IPS DF 6.9 (cell line): ENCODE measurements at regions not wholly inside any gene's neighbourhood (a gene's known extent, or its start where the extent isn't known, plus 50 kb on each side); places are given as distances from the start of the nearest gene placed in this dataset.
"Not testable (repeated sequence)": the region's sequence is repeated elsewhere in the genome, so short reads cannot be mapped to it uniquely, and the experiment has no call there.

Source experiments
- DNase-seq: peaks from one replicate; pipeline ENCODE4 v3.0.0-alpha.2; 2013; ENCODE audit warnings: low read depth, low spot score
- H3K27ac ChIP-seq: one replicate; pipeline ENCODE4 v1.5.1; 2013; ENCODE audit warnings: low read length, control low read depth
- H3K27me3 ChIP-seq: 2 replicates; pipeline ENCODE4 v1.6.1; 2013; ENCODE audit warnings: mild to moderate bottlenecking, low read length; ENCODE audit not compliant: control insufficient read depth, insufficient read depth
- H3K36me3 ChIP-seq: 2 replicates; pipeline ENCODE4 v1.6.1; 2013; ENCODE audit warnings: low read length; ENCODE audit not compliant: control insufficient read depth, insufficient read depth
- H3K4me1 ChIP-seq: 2 replicates; pipeline ENCODE4 v1.6.1; 2013; ENCODE audit warnings: low read length; ENCODE audit not compliant: control insufficient read depth, insufficient read depth
- H3K4me3 ChIP-seq: 2 replicates; pipeline ENCODE4 v1.5.1; 2013; ENCODE audit warnings: mild to moderate bottlenecking, low read length
- H3K9me3 ChIP-seq: 2 replicates; pipeline ENCODE4 v1.6.1; 2013; ENCODE audit warnings: low read length, inconsistent platforms; ENCODE audit not compliant: control insufficient read depth, insufficient read depth
- WGBS: extraction: QIAGEN DNeasy Blood & Tissue Kit; methylation state at CpG from one replicate; pipeline ENCODE4 v1.1.7; 2013; ENCODE audit warnings: mixed read lengths, missing lambda C conversion rate; ENCODE audit not compliant: insufficient read length, insufficient coverage; 5-methylcytosine and 5-hydroxymethylcytosine counted together

GRCh38 chr5:81830596-81830995 lies 79.7 kb upstream of the SSBP2 start:
- no peak for DNase-seq
- Histone ChIP-seq H3K27me3 (no peaks in the 10 kb centered on the region), H3K4me1 (no peaks in the 10 kb centered on the region; the same call in 1 of the 2 replicates), H3K36me3 (no peaks in the 10 kb centered on the region), H3K4me3 (no peak overlapping the region), H3K27ac (no peak overlapping the region), H3K9me3 (no peaks in the 10 kb centered on the region)
- no CpG with 5 or more reads among the region's 2 CpGs for WGBS

GRCh38 chr5:81829242-81829641 lies 78.3 kb upstream of the SSBP2 start:
- Histone ChIP-seq H3K4me1 (no peaks in the 10 kb centered on the region; the same call in 1 of the 2 replicates), H3K36me3 (no peaks in the 10 kb centered on the region), H3K27ac (no peak overlapping the region), H3K4me3 (no peak overlapping the region), H3K27me3 (no peaks in the 10 kb centered on the region), H3K9me3 (no peaks in the 10 kb centered on the region)
- DNase-seq: no peak
- WGBS: no CpG with 5 or more reads among the region's 5 CpGs

- H3K27me3 ChIP-seq: no peaks in the 10 kb centered on the region
- H3K36me3 ChIP-seq: no peaks in the 10 kb centered on the region
- no peak for DNase-seq
- no peaks in the 10 kb centered on the region; the same call in 1 of the 2 replicates for H3K4me1 ChIP-seq
- no CpG with 5 or more reads among the region's 1 CpG for WGBS
- no peak overlapping the region for H3K27ac ChIP-seq
- no peaks in the 10 kb centered on the region for H3K9me3 ChIP-seq
- H3K4me3 ChIP-seq: no peak overlapping the region
These were observed 76.6 kb upstream of the SSBP2 start for GRCh38 chr5:81827500-81827899.

- no peaks in the 10 kb centered on the region for H3K9me3 ChIP-seq
- no peaks in the 10 kb centered on the region; the same call in 1 of the 2 replicates for H3K4me1 ChIP-seq
- no CpG with 5 or more reads among the region's 2 CpGs for WGBS
- H3K4me3 ChIP-seq: no peak overlapping the region
- no peaks in the 10 kb centered on the region for H3K36me3 ChIP-seq
- H3K27me3 ChIP-seq: no peaks in the 10 kb centered on the region
- H3K27ac ChIP-seq: no peak overlapping the region
- DNase-seq: no peak
These were observed 75.2 kb upstream of the SSBP2 start for GRCh38 chr5:81826128-81826527.

- Histone ChIP-seq H3K4me3 (no peak overlapping the region), H3K9me3 (no peaks in the 10 kb centered on the region), H3K4me1 (no peaks in the 10 kb centered on the region; the same call in 1 of the 2 replicates), H3K27ac (no peak overlapping the region), H3K36me3 (no peaks in the 10 kb centered on the region), H3K27me3 (no peaks in the 10 kb centered on the region)
- no peak for DNase-seq
- WGBS: no CpG with 5 or more reads among the region's 3 CpGs
These were observed 74.3 kb upstream of the SSBP2 start for GRCh38 chr5:81825237-81825636.

- H3K4me3 ChIP-seq, H3K9me3 ChIP-seq, H3K36me3 ChIP-seq, H3K27ac ChIP-seq, H3K27me3 ChIP-seq, DNase-seq, H3K4me1 ChIP-seq: not testable (repeated sequence)
- no CpG with 5 or more reads among the region's 24 CpGs for WGBS
These were observed 72.8 kb upstream of the SSBP2 start for GRCh38 chr5:81823736-81824135.

- Histone ChIP-seq H3K27me3 (no peaks in the 10 kb centered on the region), H3K9me3 (no peaks in the 10 kb centered on the region; the same call in 1 of the 2 replicates), H3K36me3 (no peaks in the 10 kb centered on the region), H3K4me1 (no peaks in the 10 kb centered on the region), H3K4me3 (no peak overlapping the region), H3K27ac (no peak overlapping the region)
- no CpG with 5 or more reads among the region's 2 CpGs for WGBS
- no peak for DNase-seq
These were observed 70.0 kb upstream of the SSBP2 start for GRCh38 chr5:81820863-81821262.

GRCh38 chr5:81820318-81820636 lies 69.4 kb upstream of the SSBP2 start:
- H3K9me3 ChIP-seq: no peaks in the 10 kb centered on the region; the same call in 1 of the 2 replicates
- H3K4me1 ChIP-seq: no peaks in the 10 kb centered on the region
- H3K27ac ChIP-seq: no peak overlapping the region
- no peaks in the 10 kb centered on the region for H3K27me3 ChIP-seq
- no peak for DNase-seq
- no peak overlapping the region for H3K4me3 ChIP-seq
- no peaks in the 10 kb centered on the region for H3K36me3 ChIP-seq

GRCh38 chr5:81819556-81820317 lies 68.8 kb upstream of the SSBP2 start:
- Histone ChIP-seq H3K27ac (no peak overlapping the region), H3K27me3 (no peaks in the 10 kb centered on the region), H3K9me3 (no peaks in the 10 kb centered on the region; the same call in 1 of the 2 replicates), H3K4me3 (no peak overlapping the region), H3K4me1 (no peaks in the 10 kb centered on the region), H3K36me3 (no peaks in the 10 kb centered on the region)
- no peak for DNase-seq
- WGBS: no CpG with 5 or more reads among the region's 6 CpGs

- H3K27me3 ChIP-seq: no peaks in the 10 kb centered on the region
- DNase-seq: no peak
- no CpG with 5 or more reads among the region's 5 CpGs for WGBS
- H3K4me3 ChIP-seq: no peak overlapping the region
- H3K36me3 ChIP-seq: no peaks in the 10 kb centered on the region
- H3K4me1 ChIP-seq: no peaks in the 10 kb centered on the region
- no peak overlapping the region for H3K27ac ChIP-seq
- H3K9me3 ChIP-seq: no peaks in the 10 kb centered on the region; the same call in 1 of the 2 replicates
These were observed 67.1 kb upstream of the SSBP2 start for GRCh38 chr5:81817980-81818379.

- Histone ChIP-seq H3K4me3 (no peak overlapping the region), H3K27ac (no peak overlapping the region), H3K36me3 (no peaks in the 10 kb centered on the region), H3K9me3 (no peaks in the 10 kb centered on the region; the same call in 1 of the 2 replicates), H3K27me3 (no peaks in the 10 kb centered on the region), H3K4me1 (no peaks in the 10 kb centered on the region)
- DNase-seq: no peak
- no CpG with 5 or more reads among the region's 3 CpGs for WGBS
These were observed 66.2 kb upstream of the SSBP2 start for GRCh38 chr5:81817086-81817485.
